ENCODE measurements at regions not wholly inside any gene's neighbourhood (a gene's known extent, or its start where the extent isn't known, plus 50 kb on each side); places are given as distances from the start of the nearest gene placed in this dataset.
"Not testable (repeated sequence)": the region's sequence is repeated elsewhere in the genome, so short reads cannot be mapped to it uniquely, and the experiment has no call there.

GRCh38 chr13:33561627-33562026 lies 256.3 kb upstream of the RFC3 start:
- 84 to 90% (median 88%) methylated on average over 2 of the region's 2 CpGs for WGBS, 3 donors
- no peaks in the 10 kb centered on the region for H3K9me3 ChIP-seq (ENCODE audit: control insufficient read depth in 2 of 2, insufficient read depth in 1 of 2, low read depth in 1 of 2, low read length in 1 of 2)
- H3K4me3 ChIP-seq (ENCODE audit: low read depth in 1 of 3, low read length in 3 of 3), result no peak overlapping the region
- H3K27me3 ChIP-seq (ENCODE audit: control insufficient read depth in 3 of 3, insufficient read depth in 3 of 3, low read length in 3 of 3), result no peaks in the 10 kb centered on the region
- no peak for FAIRE-seq
- H3K36me3 ChIP-seq (ENCODE audit: control insufficient read depth in 3 of 3, insufficient read depth in 2 of 3, low read depth in 1 of 3, low read length in 3 of 3), result no peaks in the 10 kb centered on the region
- no peak overlapping the region for H3K27ac ChIP-seq (ENCODE audit: low read depth in 1 of 3, low read length in 2 of 3)
- DNase-seq, result no peak
- no peaks in the 10 kb centered on the region for H3K4me1 ChIP-seq (ENCODE audit: control insufficient read depth in 3 of 3, insufficient read depth in 2 of 3, low read depth in 1 of 3, low read length in 2 of 3)

DNA sequence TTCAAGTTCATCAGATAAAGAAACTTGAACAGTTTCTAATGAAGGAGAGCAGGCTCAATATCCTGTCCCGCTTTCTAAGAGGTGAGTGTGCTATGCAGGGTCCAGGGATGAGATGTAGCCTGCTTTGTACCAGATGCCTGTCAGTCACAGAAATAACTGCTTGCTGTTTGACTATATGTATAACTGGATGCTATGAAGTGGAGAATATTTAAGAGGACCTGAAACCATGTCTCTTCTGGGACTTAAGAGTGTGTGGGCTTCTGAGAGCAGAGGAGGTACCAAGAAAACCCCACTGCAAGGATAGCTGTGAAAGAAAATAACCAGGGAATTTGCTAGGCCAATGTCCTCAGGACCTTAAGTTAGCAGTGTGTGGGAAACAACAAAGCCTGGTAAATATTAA lies 246.3 kb upstream of the RFC3 start:
- WGBS, 3 donors, result 93 to 100% (median 97%) methylated on average over 1 of the region's 1 CpG
- Histone ChIP-seq H3K36me3 (ENCODE audit: control insufficient read depth in 3 of 3, insufficient read depth in 2 of 3, low read depth in 1 of 3, low read length in 3 of 3) (no peaks in the 10 kb centered on the region), H3K27me3 (ENCODE audit: control insufficient read depth in 3 of 3, insufficient read depth in 3 of 3, low read length in 3 of 3) (no peaks in the 10 kb centered on the region), H3K4me1 (ENCODE audit: control insufficient read depth in 3 of 3, insufficient read depth in 2 of 3, low read depth in 1 of 3, low read length in 2 of 3) (no peaks in the 10 kb centered on the region), H3K4me3 (ENCODE audit: low read depth in 1 of 3, low read length in 3 of 3) (no peak overlapping the region), H3K27ac (ENCODE audit: low read depth in 1 of 3, low read length in 2 of 3) (no peak overlapping the region), H3K9me3 (ENCODE audit: control insufficient read depth in 2 of 2, insufficient read depth in 1 of 2, low read depth in 1 of 2, low read length in 1 of 2) (no peaks in the 10 kb centered on the region)
- FAIRE-seq (no peak), DNase-seq (no peak)

DNA sequence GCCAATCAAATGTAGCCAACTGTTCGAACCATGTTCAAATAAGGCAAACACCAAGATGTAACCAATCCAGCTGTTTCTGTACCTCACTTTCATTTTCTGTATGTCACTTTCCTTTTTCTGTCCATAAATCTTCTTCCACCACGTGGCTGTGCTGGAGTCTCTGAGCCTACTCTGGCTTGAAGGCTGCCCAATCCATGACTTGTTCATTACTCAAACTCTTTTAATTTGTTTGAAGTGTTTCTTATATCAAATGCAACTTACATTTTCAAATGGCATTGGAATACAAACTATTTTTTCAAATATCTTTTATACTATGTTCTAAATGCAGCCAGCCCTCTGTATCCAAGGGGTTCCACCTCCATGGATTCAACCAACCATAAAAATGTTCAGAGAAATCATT lies 245.6 kb upstream of the RFC3 start:
- WGBS, 3 donors, result 55 to 67% (median 55%) methylated on average over 2 of the region's 2 CpGs

GRCh38 chr13:33575378-33575777 lies 242.6 kb upstream of the RFC3 start:
- H3K36me3 ChIP-seq (ENCODE audit: control insufficient read depth in 3 of 3, insufficient read depth in 2 of 3, low read depth in 1 of 3, low read length in 3 of 3), result no peaks in the 10 kb centered on the region
- FAIRE-seq, result no peak

More for the DNA sequence above, 245.6 kb upstream of the RFC3 start:
- FAIRE-seq; H3K27ac ChIP-seq (ENCODE audit: low read depth in 1 of 3, low read length in 2 of 3); H3K27me3 ChIP-seq (ENCODE audit: control insufficient read depth in 3 of 3, insufficient read depth in 3 of 3, low read length in 3 of 3); H3K4me3 ChIP-seq (ENCODE audit: low read depth in 1 of 3, low read length in 3 of 3); H3K4me1 ChIP-seq (ENCODE audit: control insufficient read depth in 3 of 3, insufficient read depth in 2 of 3, low read depth in 1 of 3, low read length in 2 of 3); H3K9me3 ChIP-seq (ENCODE audit: control insufficient read depth in 2 of 2, insufficient read depth in 1 of 2, low read depth in 1 of 2, low read length in 1 of 2); DNase-seq; H3K36me3 ChIP-seq (ENCODE audit: control insufficient read depth in 3 of 3, insufficient read depth in 2 of 3, low read depth in 1 of 3, low read length in 3 of 3): not testable (repeated sequence)

GRCh38 chr13:33577007-33577406 lies 240.9 kb upstream of the RFC3 start:
- no peaks in the 10 kb centered on the region for H3K4me1 ChIP-seq (ENCODE audit: control insufficient read depth in 3 of 3, insufficient read depth in 2 of 3, low read depth in 1 of 3, low read length in 2 of 3)
- H3K27ac ChIP-seq (ENCODE audit: low read depth in 1 of 3, low read length in 2 of 3), result no peak overlapping the region
- DNase-seq (no peak), FAIRE-seq (no peak)
- H3K36me3 ChIP-seq (ENCODE audit: control insufficient read depth in 3 of 3, insufficient read depth in 2 of 3, low read depth in 1 of 3, low read length in 3 of 3), result no peaks in the 10 kb centered on the region
- no peak overlapping the region for H3K4me3 ChIP-seq (ENCODE audit: low read depth in 1 of 3, low read length in 3 of 3)
- no peaks in the 10 kb centered on the region for H3K27me3 ChIP-seq (ENCODE audit: control insufficient read depth in 3 of 3, insufficient read depth in 3 of 3, low read length in 3 of 3)
- WGBS, 3 donors, result 24 to 39% (median 34%) methylated on average over 2 of the region's 2 CpGs
- H3K9me3 ChIP-seq (ENCODE audit: control insufficient read depth in 2 of 2, insufficient read depth in 1 of 2, low read depth in 1 of 2, low read length in 1 of 2), result no peaks in the 10 kb centered on the region

More at GRCh38 chr13:33575378-33575777, 242.6 kb upstream of the RFC3 start:
- no peaks in the 10 kb centered on the region for H3K9me3 ChIP-seq (ENCODE audit: control insufficient read depth in 2 of 2, insufficient read depth in 1 of 2, low read depth in 1 of 2, low read length in 1 of 2)
- no peak overlapping the region for H3K4me3 ChIP-seq (ENCODE audit: low read depth in 1 of 3, low read length in 3 of 3)
- H3K4me1 ChIP-seq (ENCODE audit: control insufficient read depth in 3 of 3, insufficient read depth in 2 of 3, low read depth in 1 of 3, low read length in 2 of 3), result no peaks in the 10 kb centered on the region
- DNase-seq, result no peak
- H3K27ac ChIP-seq (ENCODE audit: low read depth in 1 of 3, low read length in 2 of 3), result no peak overlapping the region
- H3K27me3 ChIP-seq (ENCODE audit: control insufficient read depth in 3 of 3, insufficient read depth in 3 of 3, low read length in 3 of 3), result no peaks in the 10 kb centered on the region
- 78 to 88% (median 86%) methylated on average over 1 of the region's 1 CpG for WGBS, 3 donors

DNA sequence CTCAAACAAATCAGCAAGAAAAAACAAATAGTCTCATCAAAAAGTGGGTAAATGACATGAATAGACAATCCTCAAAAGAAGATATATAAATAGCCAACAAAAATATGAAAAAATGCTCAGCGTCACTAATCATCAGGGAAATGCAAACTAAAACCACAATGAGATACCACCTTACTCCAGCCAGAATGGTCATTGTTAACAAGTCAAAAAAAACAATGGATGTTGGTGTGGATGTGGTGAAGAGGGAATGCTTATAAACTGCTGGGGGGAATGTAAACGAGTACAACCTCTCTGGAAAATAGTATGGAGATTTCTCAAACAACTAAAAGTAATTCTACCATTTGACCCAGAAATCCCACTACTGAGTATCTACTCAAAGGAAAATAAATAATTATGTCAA lies 239.2 kb upstream of the RFC3 start:
- Histone ChIP-seq H3K4me1 (ENCODE audit: control insufficient read depth in 3 of 3, insufficient read depth in 2 of 3, low read depth in 1 of 3, low read length in 2 of 3) (no peaks in the 10 kb centered on the region), H3K4me3 (ENCODE audit: low read depth in 1 of 3, low read length in 3 of 3) (no peak overlapping the region), H3K27ac (ENCODE audit: low read depth in 1 of 3, low read length in 2 of 3) (no peak overlapping the region), H3K36me3 (ENCODE audit: control insufficient read depth in 3 of 3, insufficient read depth in 2 of 3, low read depth in 1 of 3, low read length in 3 of 3) (no peaks in the 10 kb centered on the region), H3K27me3 (ENCODE audit: control insufficient read depth in 3 of 3, insufficient read depth in 3 of 3, low read length in 3 of 3) (no peaks in the 10 kb centered on the region), H3K9me3 (ENCODE audit: control insufficient read depth in 2 of 2, insufficient read depth in 1 of 2, low read depth in 1 of 2, low read length in 1 of 2) (no peaks in the 10 kb centered on the region)
- FAIRE-seq (no peak), DNase-seq (no peak)
- WGBS, 3 donors, result 78 to 91% (median 86%) methylated on average over 2 of the region's 2 CpGs

DNA sequence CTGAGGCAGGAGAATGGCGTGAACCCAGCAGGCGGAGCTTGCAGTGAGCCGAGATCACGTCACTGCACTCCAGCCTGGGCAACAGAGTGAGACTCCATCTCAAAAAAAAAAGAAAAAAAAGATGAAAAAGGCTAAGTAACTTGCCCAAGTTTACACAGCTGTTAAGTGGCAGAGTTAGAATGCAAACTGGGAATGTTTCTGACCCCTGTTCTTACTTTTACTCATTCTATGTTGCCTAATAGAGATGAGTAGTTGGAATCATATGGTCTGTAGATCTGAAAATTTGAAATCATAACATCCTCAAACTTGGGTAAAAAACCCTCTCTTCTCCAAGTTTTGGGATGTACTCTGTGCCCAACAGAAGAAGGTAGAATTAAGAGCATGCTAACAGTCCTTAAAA lies 235.8 kb upstream of the RFC3 start:
- Histone ChIP-seq H3K9me3 (ENCODE audit: control insufficient read depth in 2 of 2, insufficient read depth in 1 of 2, low read depth in 1 of 2, low read length in 1 of 2) (no peaks in the 10 kb centered on the region), H3K4me3 (ENCODE audit: low read depth in 1 of 3, low read length in 3 of 3) (no peak overlapping the region), H3K27ac (ENCODE audit: low read depth in 1 of 3, low read length in 2 of 3) (no peak overlapping the region), H3K4me1 (ENCODE audit: control insufficient read depth in 3 of 3, insufficient read depth in 2 of 3, low read depth in 1 of 3, low read length in 2 of 3) (no peaks in the 10 kb centered on the region), H3K36me3 (ENCODE audit: control insufficient read depth in 3 of 3, insufficient read depth in 2 of 3, low read depth in 1 of 3, low read length in 3 of 3) (no peaks in the 10 kb centered on the region), H3K27me3 (ENCODE audit: control insufficient read depth in 3 of 3, insufficient read depth in 3 of 3, low read length in 3 of 3) (no peaks in the 10 kb centered on the region)
- no peak for FAIRE-seq
- WGBS, 3 donors, result 87 to 88% (median 88%) methylated on average over 4 of the region's 4 CpGs
- no peak for DNase-seq

- WGBS, 3 donors, result 92 to 95% (median 94%) methylated on average over 2 of the region's 2 CpGs
- FAIRE-seq, result no peak
- DNase-seq, result no peak
- H3K27ac ChIP-seq (ENCODE audit: low read depth in 1 of 3, low read length in 2 of 3), result no peak overlapping the region
- no peaks in the 10 kb centered on the region for H3K4me1 ChIP-seq (ENCODE audit: control insufficient read depth in 3 of 3, insufficient read depth in 2 of 3, low read depth in 1 of 3, low read length in 2 of 3)
- no peak overlapping the region for H3K4me3 ChIP-seq (ENCODE audit: low read depth in 1 of 3, low read length in 3 of 3)
- no peaks in the 10 kb centered on the region for H3K9me3 ChIP-seq (ENCODE audit: control insufficient read depth in 2 of 2, insufficient read depth in 1 of 2, low read depth in 1 of 2, low read length in 1 of 2)
- no peaks in the 10 kb centered on the region for H3K27me3 ChIP-seq (ENCODE audit: control insufficient read depth in 3 of 3, insufficient read depth in 3 of 3, low read length in 3 of 3)
- H3K36me3 ChIP-seq (ENCODE audit: control insufficient read depth in 3 of 3, insufficient read depth in 2 of 3, low read depth in 1 of 3, low read length in 3 of 3), result no peaks in the 10 kb centered on the region
These were observed 234.6 kb upstream of the RFC3 start for GRCh38 chr13:33583398-33583797.

GRCh38 chr13:33590936-33591335 lies 227.0 kb upstream of the RFC3 start:
- Histone ChIP-seq H3K27ac (ENCODE audit: low read depth in 1 of 3, low read length in 2 of 3) (no peak overlapping the region), H3K4me1 (ENCODE audit: control insufficient read depth in 3 of 3, insufficient read depth in 2 of 3, low read depth in 1 of 3, low read length in 2 of 3) (no peaks in the 10 kb centered on the region), H3K9me3 (ENCODE audit: control insufficient read depth in 2 of 2, insufficient read depth in 1 of 2, low read depth in 1 of 2, low read length in 1 of 2) (no peaks in the 10 kb centered on the region), H3K36me3 (ENCODE audit: control insufficient read depth in 3 of 3, insufficient read depth in 2 of 3, low read depth in 1 of 3, low read length in 3 of 3) (no peaks in the 10 kb centered on the region), H3K4me3 (ENCODE audit: low read depth in 1 of 3, low read length in 3 of 3) (no peak overlapping the region), H3K27me3 (ENCODE audit: control insufficient read depth in 3 of 3, insufficient read depth in 3 of 3, low read length in 3 of 3) (no peaks in the 10 kb centered on the region)
- 88 to 96% (median 94%) methylated on average over 6 of the region's 6 CpGs for WGBS, 3 donors
- FAIRE-seq (no peak), DNase-seq (no peak)

Measured in small intestine (tissue), 7 donors.